GM18505 (cell line): ENCODE measurements at regions not wholly inside any gene's neighbourhood (a gene's known extent, or its start where the extent isn't known, plus 50 kb on each side); places are given as distances from the start of the nearest gene placed in this dataset.
"Not testable (repeated sequence)": the region's sequence is repeated elsewhere in the genome, so short reads cannot be mapped to it uniquely, and the experiment has no call there.

Experiments
- ATAC-seq: cut with Tn5 transposase; IDR thresholded peaks from one replicate; pipeline ENCODE4 v1.9.1; 2021; ENCODE audit not compliant: unreplicated experiment
- POLR2A ChIP-seq: IDR thresholded peaks from 4 replicates; pipeline ENCODE4 v1.6.1; 2011; ENCODE audit warnings: borderline replicate concordance; ENCODE audit not compliant: insufficient read depth, insufficient read length; ENCODE audit errors: extremely low read depth

GRCh38 chr1:157277281-157277680 is 139.1 kb upstream of the ETV3 start:
- no peak for ATAC-seq
- no peak for TF ChIP-seq POLR2A

- no peak for TF ChIP-seq POLR2A
- ATAC-seq = no peak
Measured at GRCh38 chr1:157274698-157275534, 136.7 kb upstream of the ETV3 start.

- TF ChIP-seq POLR2A = no peak
- ATAC-seq = no peak
Measured at GRCh38 chr1:157272729-157273524, 134.7 kb upstream of the ETV3 start.

- ATAC-seq = no peak
- no peak for TF ChIP-seq POLR2A
Measured at GRCh38 chr1:157272264-157272663, 134.1 kb upstream of the ETV3 start.

- no peak for ATAC-seq
- no peak for TF ChIP-seq POLR2A
Measured at GRCh38 chr1:157270705-157271274, 132.6 kb upstream of the ETV3 start.

GRCh38 chr1:157269656-157270375 is 131.6 kb upstream of the ETV3 start:
- TF ChIP-seq POLR2A = no peak
- no peak for ATAC-seq

GRCh38 chr1:157262891-157263290 is 124.7 kb upstream of the ETV3 start:
- no peak for ATAC-seq
- TF ChIP-seq POLR2A = no peak

- no peak for ATAC-seq
- no peak for TF ChIP-seq POLR2A
Measured at GRCh38 chr1:157262422-157262821, 124.2 kb upstream of the ETV3 start.

- not testable (repeated sequence) for ATAC-seq
Measured at GRCh38 chr1:157255891-157256290, 117.7 kb upstream of the ETV3 start.

GRCh38 chr1:157254183-157254582 is 116.0 kb upstream of the ETV3 start:
- ATAC-seq = not testable (repeated sequence)

GRCh38 chr1:157252473-157252872 is 114.3 kb upstream of the ETV3 start:
- ATAC-seq = no peak
- no peak for TF ChIP-seq POLR2A

- no peak for ATAC-seq
- no peak for TF ChIP-seq POLR2A
Measured at GRCh38 chr1:157249739-157250138, 111.5 kb upstream of the ETV3 start.

GRCh38 chr1:157249326-157249725 is 111.1 kb upstream of the ETV3 start:
- TF ChIP-seq POLR2A = no peak
- ATAC-seq = peak; percentile 61

GRCh38 chr1:157247764-157248049 is 109.5 kb upstream of the ETV3 start:
- ATAC-seq = not testable (repeated sequence)
